CD4-positive, alpha-beta memory T cell (primary cell): ENCODE measurements at regions not wholly inside any gene's neighbourhood (a gene's known extent, or its start where the extent isn't known, plus 50 kb on each side); places are given as distances from the start of the nearest gene placed in this dataset.

Experiments
- CTCF ChIA-PET: fragments of 350-600 bp; sonication (Branson Sonifier 250); formaldehyde crosslinking; loops from one replicate; lab custom pipeline; 2021; ENCODE audit warnings: inconsistent platforms; ENCODE audit not compliant: partially characterized antibody; lab: Charles Lee
- POLR2A ChIA-PET: fragments of 350-600 bp; sonication (Branson Sonifier 250); formaldehyde crosslinking; loops from one replicate; lab custom pipeline; 2021; ENCODE audit not compliant: partially characterized antibody; lab: Charles Lee
- DNase-seq, 5 donors: peaks; one replicate each; pipeline versions ENCODE4 v3.0.0 to v3.0.0-alpha.2; 2020 to 2022; ENCODE audit warnings: mixed read lengths in 1 of 5
- H3K27ac ChIP-seq: one replicate; pipeline ENCODE4 v1.7.0; 2013; ENCODE audit warnings: low read depth, low read length
- H3K27me3 ChIP-seq: 2 replicates; pipeline ENCODE4 v1.7.0; 2013; ENCODE audit warnings: mild to moderate bottlenecking, low read length, moderate library complexity; ENCODE audit not compliant: insufficient read depth
- H3K36me3 ChIP-seq: 2 replicates; pipeline ENCODE4 v1.7.0; 2013; ENCODE audit warnings: mild to moderate bottlenecking, low read length, moderate library complexity; ENCODE audit not compliant: insufficient read depth
- H3K4me1 ChIP-seq: 2 replicates; pipeline ENCODE4 v1.7.0; 2013; ENCODE audit warnings: mild to moderate bottlenecking, low read length, moderate library complexity; ENCODE audit not compliant: insufficient read depth
- H3K4me3 ChIP-seq, 2 donors: one replicate each; pipeline ENCODE4 v1.7.0; 2013; ENCODE audit warnings: low read length in 2 of 2, mild to moderate bottlenecking in 1 of 2
- H3K9me3 ChIP-seq, 2 donors: one replicate each; pipeline ENCODE4 v1.7.0; 2013; ENCODE audit warnings: low read length in 2 of 2, control low read depth in 1 of 2; ENCODE audit not compliant: control insufficient read depth in 1 of 2
- H3K27ac Mint-ChIP-seq, 7 donors: one replicate each; pipeline ENCODE4 v1.8.0; 2020 to 2021; ENCODE audit warnings: mixed read lengths in 7 of 7, mild to moderate bottlenecking in 6 of 7, inconsistent platforms in 3 of 7, moderate library complexity in 3 of 7
- H3K27me3 Mint-ChIP-seq, 2 donors: one replicate each; pipeline ENCODE4 v1.8.0; 2020 to 2021; ENCODE audit warnings: mixed read lengths in 2 of 2
- H3K36me3 Mint-ChIP-seq, 2 donors: one replicate each; pipeline ENCODE4 v1.8.0; 2020 to 2021; ENCODE audit warnings: mixed read lengths in 2 of 2, inconsistent platforms in 1 of 2, mild to moderate bottlenecking in 1 of 2
- H3K4me1 Mint-ChIP-seq, 4 donors: one replicate each; pipeline ENCODE4 v1.8.0; 2020 to 2021; ENCODE audit warnings: mixed read lengths in 4 of 4, mild to moderate bottlenecking in 1 of 4
- H3K4me3 Mint-ChIP-seq, 8 donors: one replicate each; pipeline ENCODE4 v1.8.0; 2020 to 2021; ENCODE audit warnings: mixed read lengths in 8 of 8, mild to moderate bottlenecking in 7 of 8, moderate library complexity in 6 of 8, inconsistent platforms in 3 of 8
- H3K9me3 Mint-ChIP-seq, 8 donors: one replicate each; pipeline ENCODE4 v1.8.0; 2020 to 2021; ENCODE audit warnings: mixed read lengths in 8 of 8, mild to moderate bottlenecking in 5 of 8, inconsistent platforms in 3 of 8, moderate library complexity in 1 of 8
- intact Hi-C: fragments of 100-400 bp; cut with micrococcal nuclease; formaldehyde crosslinking; loops from one replicate; pipeline ENCODE4 v1.15.1; 2023

DNA sequence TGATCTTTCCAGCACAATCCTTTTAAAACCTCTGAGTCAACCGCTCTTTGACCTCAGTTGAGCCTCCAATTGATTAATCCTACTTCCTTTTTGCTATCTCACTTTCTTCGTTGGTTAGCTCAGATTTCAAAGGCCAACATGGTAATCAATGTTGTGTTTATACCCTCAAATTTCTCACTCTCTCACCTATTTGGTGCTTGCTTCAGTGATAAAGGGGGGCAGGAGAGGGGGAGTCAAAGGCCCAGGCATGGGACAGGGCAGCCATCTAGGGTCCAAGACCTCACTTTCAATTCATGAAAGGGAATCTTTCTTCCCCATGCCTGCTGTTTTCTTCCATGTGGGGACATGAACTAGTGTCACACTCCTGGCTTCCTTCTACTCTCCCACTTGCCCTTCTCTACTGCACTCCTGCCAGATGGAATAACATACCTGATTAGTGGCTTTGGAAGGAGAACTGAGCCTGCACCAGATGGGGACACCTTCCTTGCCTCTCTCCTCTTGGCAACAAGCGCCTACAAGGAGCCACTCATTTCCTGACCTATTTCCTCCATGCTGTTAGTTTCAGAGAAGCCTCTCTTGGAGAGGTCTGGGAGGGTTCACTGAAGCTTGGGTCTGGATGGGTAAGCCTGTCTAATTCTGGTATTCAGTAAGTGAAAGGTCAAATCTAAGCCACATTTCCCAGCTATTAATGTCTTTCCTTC lies 73.3 kb upstream of the ARHGAP29 start:
- POLR2A ChIA-PET: no interaction called here
- H3K4me1 Mint-ChIP-seq: no peaks in the 10 kb centered on the region
- no peaks in the 10 kb centered on the region for H3K9me3 Mint-ChIP-seq
- H3K9me3 ChIP-seq: no peaks in the 10 kb centered on the region
- DNase-seq: no peak
- no peak overlapping the region for H3K4me3 ChIP-seq
- H3K4me3 Mint-ChIP-seq: no peak overlapping the region
- CTCF ChIA-PET: no interaction called here
- H3K27ac Mint-ChIP-seq: no peak overlapping the region
- H3K36me3 Mint-ChIP-seq: no peaks in the 10 kb centered on the region
- H3K4me1 ChIP-seq: no peaks in the 10 kb centered on the region
- H3K36me3 ChIP-seq: no peaks in the 10 kb centered on the region
- no peak overlapping the region for H3K27ac ChIP-seq
- peaks cover 3% of the 10 kb centered on the region for H3K27me3 ChIP-seq
- intact Hi-C loops: no loop called here
- peaks cover 0 to 3% of the 10 kb centered on the region in 2 donors for H3K27me3 Mint-ChIP-seq

DNA sequence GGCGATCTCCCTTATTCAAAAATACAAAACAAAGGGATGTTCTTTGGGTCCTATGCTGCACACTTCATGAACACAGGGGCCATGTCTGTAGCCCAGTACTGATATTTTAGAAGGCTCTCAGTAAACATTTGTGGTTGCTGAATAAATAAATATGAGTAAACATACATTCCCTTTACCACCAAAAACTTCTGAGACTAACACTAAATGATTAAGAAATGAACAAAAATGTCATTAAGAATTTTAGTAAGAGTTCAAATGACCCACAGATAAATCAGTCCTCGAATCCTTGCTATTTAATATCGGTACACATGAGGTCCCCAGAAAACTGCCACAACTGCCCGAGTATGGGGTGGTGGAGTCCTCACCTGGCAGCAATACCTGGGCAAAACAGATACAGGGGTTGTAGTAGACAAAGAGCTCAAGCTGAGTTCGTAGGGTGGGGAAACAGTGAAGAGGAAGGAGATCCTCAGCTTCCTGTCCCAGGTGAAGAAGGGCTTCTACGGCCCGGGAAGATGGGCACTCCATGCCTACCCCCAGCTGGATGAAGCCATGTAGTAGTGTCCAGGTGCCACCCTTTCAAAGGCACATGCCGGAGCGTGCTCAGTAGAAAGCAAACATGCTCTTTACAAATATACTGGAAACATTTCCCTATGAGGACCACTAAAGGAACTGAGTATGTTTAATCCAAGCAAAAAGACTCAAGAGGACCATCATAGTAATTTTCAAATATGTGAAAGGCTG lies 72.6 kb upstream of the ARHGAP29 start:
- Mint-ChIP-seq H3K27me3 (peaks cover 2 to 6% of the 10 kb centered on the region in 2 donors), H3K36me3 (no peaks in the 10 kb centered on the region), H3K9me3 (no peaks in the 10 kb centered on the region), H3K4me1 (no peaks in the 10 kb centered on the region), H3K4me3 (no peak overlapping the region), H3K27ac (no peak overlapping the region)
- POLR2A ChIA-PET: no interaction called here
- DNase-seq: no peak
- intact Hi-C loops: no loop called here
- Histone ChIP-seq H3K4me1 (no peaks in the 10 kb centered on the region), H3K36me3 (no peaks in the 10 kb centered on the region), H3K27me3 (peaks cover 3% of the 10 kb centered on the region), H3K27ac (no peak overlapping the region), H3K9me3 (no peaks in the 10 kb centered on the region), H3K4me3 (no peak overlapping the region)
- CTCF ChIA-PET: no interaction called here

DNA sequence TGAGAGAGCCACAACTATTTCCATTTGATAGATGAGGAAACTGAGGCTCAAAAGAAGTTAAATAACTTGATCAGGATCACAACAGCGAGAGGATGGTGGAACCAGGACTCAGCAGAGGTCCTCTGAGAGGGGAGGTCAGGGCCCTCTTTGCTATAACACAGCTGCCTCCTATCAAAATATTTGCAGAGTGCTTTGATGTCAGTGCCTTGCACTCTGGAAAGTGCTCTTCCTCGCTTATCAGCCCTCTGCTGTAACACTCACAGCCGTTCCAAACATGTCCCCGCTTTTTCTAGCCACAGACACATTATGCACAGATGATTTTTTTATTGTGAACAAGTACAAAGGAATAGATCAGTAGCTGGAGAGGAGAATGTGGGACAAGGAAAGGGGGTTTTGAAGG lies 71.8 kb upstream of the ARHGAP29 start:
- intact Hi-C loops: no loop called here
- no peaks in the 10 kb centered on the region for H3K9me3 ChIP-seq
- no peak for DNase-seq
- H3K27ac ChIP-seq: no peak overlapping the region
- H3K36me3 ChIP-seq: no peaks in the 10 kb centered on the region
- Mint-ChIP-seq H3K36me3 (no peaks in the 10 kb centered on the region), H3K27me3 (peaks cover 4 to 6% of the 10 kb centered on the region in 2 donors), H3K4me1 (no peaks in the 10 kb centered on the region), H3K27ac (no peak overlapping the region), H3K9me3 (no peaks in the 10 kb centered on the region), H3K4me3 (no peak overlapping the region)
- no peaks in the 10 kb centered on the region for H3K4me1 ChIP-seq
- ChIA-PET CTCF (no interaction called here), POLR2A (no interaction called here)
- peaks cover 3% of the 10 kb centered on the region for H3K27me3 ChIP-seq
- H3K4me3 ChIP-seq: no peak overlapping the region

DNA sequence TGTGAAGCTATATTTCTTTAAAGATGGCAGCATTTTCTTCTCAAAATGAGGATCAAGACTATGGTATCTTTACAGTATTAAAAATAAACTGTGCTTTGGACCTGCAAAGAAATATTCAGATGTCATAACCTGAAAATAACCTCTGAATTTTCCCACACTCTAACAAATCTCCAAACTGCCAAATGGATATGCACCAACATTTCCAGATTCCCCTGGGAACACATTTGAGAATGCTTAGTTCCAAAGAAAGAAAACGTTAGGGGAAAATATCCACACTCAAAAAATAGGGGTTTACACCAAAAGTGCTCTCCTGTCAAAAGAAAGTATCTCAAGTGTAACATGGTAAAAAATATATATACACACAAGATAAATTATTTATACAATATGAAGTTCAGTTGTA lies 69.1 kb upstream of the ARHGAP29 start:
- Mint-ChIP-seq H3K9me3 (no peaks in the 10 kb centered on the region), H3K27ac (no peak overlapping the region), H3K4me3 (no peak overlapping the region), H3K36me3 (no peaks in the 10 kb centered on the region), H3K4me1 (no peaks in the 10 kb centered on the region), H3K27me3 (peaks cover 6 to 11% of the 10 kb centered on the region in 2 donors)
- Histone ChIP-seq H3K4me3 (no peak overlapping the region), H3K27ac (no peak overlapping the region), H3K4me1 (no peaks in the 10 kb centered on the region), H3K9me3 (no peaks in the 10 kb centered on the region), H3K27me3 (peaks cover 3% of the 10 kb centered on the region), H3K36me3 (no peaks in the 10 kb centered on the region)
- no peak for DNase-seq
- intact Hi-C loops: no loop called here
- POLR2A ChIA-PET: no interaction called here
- CTCF ChIA-PET: no interaction called here

DNA sequence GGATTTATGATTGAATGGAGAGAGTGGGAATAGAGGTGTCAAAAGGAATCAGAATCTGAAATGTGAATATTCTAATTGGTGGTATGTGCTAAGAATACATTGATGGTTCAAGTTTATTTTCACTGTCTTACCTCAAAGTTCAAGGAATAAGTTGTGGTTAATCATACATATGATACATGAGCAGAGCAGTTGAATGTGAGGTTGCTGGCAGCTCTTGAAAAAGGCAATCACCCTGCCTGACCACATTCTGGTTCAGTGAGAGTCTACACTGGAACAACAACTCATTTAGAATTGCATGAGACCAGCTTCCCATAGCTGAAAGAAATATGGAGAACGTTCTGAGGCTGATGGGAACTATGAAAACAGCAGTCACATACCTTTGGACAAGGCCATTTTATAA lies 68.3 kb upstream of the ARHGAP29 start:
- Mint-ChIP-seq H3K27ac (no peak overlapping the region), H3K27me3 (peaks cover 7 to 12% of the 10 kb centered on the region in 2 donors), H3K9me3 (no peaks in the 10 kb centered on the region), H3K4me3 (no peak overlapping the region), H3K4me1 (no peaks in the 10 kb centered on the region), H3K36me3 (no peaks in the 10 kb centered on the region)
- Histone ChIP-seq H3K27ac (no peak overlapping the region), H3K4me3 (no peak overlapping the region), H3K4me1 (no peaks in the 10 kb centered on the region), H3K9me3 (no peaks in the 10 kb centered on the region), H3K27me3 (peaks cover 3% of the 10 kb centered on the region), H3K36me3 (no peaks in the 10 kb centered on the region)
- ChIA-PET POLR2A (no interaction called here), CTCF (no interaction called here)
- intact Hi-C loops: no loop called here
- no peak for DNase-seq

DNA sequence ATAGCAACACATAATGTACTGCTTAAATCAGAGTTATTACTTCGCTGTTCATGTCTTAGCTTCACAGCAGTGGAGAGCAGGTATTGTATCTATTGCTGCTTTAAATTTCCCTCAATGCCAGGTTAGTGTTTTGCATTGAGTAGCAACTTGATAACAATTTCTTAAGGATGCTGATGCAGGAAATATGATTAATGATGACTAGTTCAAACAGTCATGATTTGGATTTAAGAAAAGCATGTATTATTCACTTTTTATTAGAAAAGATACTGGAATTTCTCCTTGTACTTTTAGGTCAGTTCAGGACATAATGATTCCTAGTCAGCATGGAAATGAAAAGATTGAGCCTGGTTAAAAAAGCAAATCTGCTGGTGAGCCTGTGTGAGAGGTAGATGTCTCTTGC lies 67.2 kb upstream of the ARHGAP29 start:
- Histone ChIP-seq H3K36me3 (no peaks in the 10 kb centered on the region), H3K4me3 (no peak overlapping the region), H3K27ac (no peak overlapping the region), H3K27me3 (peaks cover 3% of the 10 kb centered on the region), H3K9me3 (no peaks in the 10 kb centered on the region), H3K4me1 (no peaks in the 10 kb centered on the region)
- POLR2A ChIA-PET: no interaction called here
- H3K4me1 Mint-ChIP-seq: no peaks in the 10 kb centered on the region
- intact Hi-C loops: no loop called here
- no peak for DNase-seq
- no peak overlapping the region for H3K27ac Mint-ChIP-seq
- no peak overlapping the region for H3K4me3 Mint-ChIP-seq
- no peaks in the 10 kb centered on the region for H3K36me3 Mint-ChIP-seq
- CTCF ChIA-PET: no interaction called here
- no peaks in the 10 kb centered on the region for H3K9me3 Mint-ChIP-seq
- H3K27me3 Mint-ChIP-seq: peaks cover 9 to 14% of the 10 kb centered on the region in 2 donors

DNA sequence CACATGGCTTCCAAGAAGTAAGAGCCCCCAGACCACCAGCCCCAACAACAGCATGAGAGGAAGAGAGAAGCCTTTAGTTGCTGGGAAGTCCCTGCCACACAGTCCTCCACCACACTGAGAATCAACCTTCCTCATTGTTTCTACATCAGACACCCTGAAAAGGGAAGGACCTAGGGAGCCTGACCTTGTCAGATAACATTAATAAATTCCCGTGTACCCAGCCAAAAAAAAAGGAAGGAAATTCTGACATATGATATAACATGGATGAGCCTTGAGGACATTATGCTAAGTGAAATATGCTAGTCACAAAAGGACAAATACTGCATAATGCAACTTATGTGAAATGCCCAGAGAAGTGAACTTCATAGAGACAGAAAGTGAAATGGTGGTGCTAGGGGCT lies 65.6 kb upstream of the ARHGAP29 start:
- H3K36me3 Mint-ChIP-seq: no peaks in the 10 kb centered on the region
- no peak overlapping the region for H3K4me3 ChIP-seq
- H3K27me3 ChIP-seq: peaks cover 3% of the 10 kb centered on the region
- no peak overlapping the region for H3K27ac Mint-ChIP-seq
- H3K27me3 Mint-ChIP-seq: peaks cover 9 to 15% of the 10 kb centered on the region in 2 donors
- DNase-seq: no peak
- H3K9me3 Mint-ChIP-seq: no peaks in the 10 kb centered on the region
- CTCF ChIA-PET: no interaction called here
- H3K4me3 Mint-ChIP-seq: no peak overlapping the region
- H3K9me3 ChIP-seq: no peaks in the 10 kb centered on the region
- POLR2A ChIA-PET: no interaction called here
- H3K36me3 ChIP-seq: no peaks in the 10 kb centered on the region
- no peaks in the 10 kb centered on the region for H3K4me1 Mint-ChIP-seq
- H3K27ac ChIP-seq: no peak overlapping the region
- intact Hi-C loops: no loop called here
- no peaks in the 10 kb centered on the region for H3K4me1 ChIP-seq
